ENCODE measurements at regions not wholly inside any gene's neighbourhood (a gene's known extent, or its start where the extent isn't known, plus 50 kb on each side); places are given as distances from the start of the nearest gene placed in this dataset.

DNA sequence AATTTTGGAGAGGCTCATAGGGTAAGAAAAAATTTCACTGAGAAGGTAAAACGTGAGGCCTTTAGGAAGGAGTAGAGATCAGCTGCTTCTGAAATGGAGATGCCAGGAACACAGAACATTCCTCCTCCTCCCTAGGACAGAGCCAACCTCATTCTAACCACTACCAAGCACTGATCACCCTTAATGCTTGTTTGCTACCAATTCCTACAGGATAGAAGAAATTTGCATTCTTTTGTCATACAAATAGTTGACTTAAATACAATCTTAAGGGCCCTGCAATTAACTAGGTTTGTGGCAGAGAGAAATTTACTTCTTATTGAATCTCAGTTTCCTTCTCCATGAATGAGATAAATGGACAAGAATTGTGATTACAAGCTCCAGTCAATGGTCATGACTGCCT lies 780.2 kb upstream of the WWC1 start:
- Histone ChIP-seq H3K4me3 (ENCODE audit: low read length) (no peak overlapping the region), H3K36me3 (ENCODE audit: control insufficient read depth, insufficient read depth, low read length) (no peaks in the 10 kb centered on the region), H3K9me3 (ENCODE audit: control insufficient read depth, low read depth, low read length) (no peaks in the 10 kb centered on the region), H3K27ac (ENCODE audit: low read length) (no peak overlapping the region), H3K27me3 (ENCODE audit: control insufficient read depth, insufficient read depth, low read length) (no peaks in the 10 kb centered on the region), H3K4me1 (ENCODE audit: control insufficient read depth, insufficient read depth, low read length) (no peaks in the 10 kb centered on the region)
- WGBS (ENCODE audit: insufficient coverage, low lambda C conversion rate) = 50% methylated on average over 1 of the region's 1 CpG
- DNase-seq = no peak

DNA sequence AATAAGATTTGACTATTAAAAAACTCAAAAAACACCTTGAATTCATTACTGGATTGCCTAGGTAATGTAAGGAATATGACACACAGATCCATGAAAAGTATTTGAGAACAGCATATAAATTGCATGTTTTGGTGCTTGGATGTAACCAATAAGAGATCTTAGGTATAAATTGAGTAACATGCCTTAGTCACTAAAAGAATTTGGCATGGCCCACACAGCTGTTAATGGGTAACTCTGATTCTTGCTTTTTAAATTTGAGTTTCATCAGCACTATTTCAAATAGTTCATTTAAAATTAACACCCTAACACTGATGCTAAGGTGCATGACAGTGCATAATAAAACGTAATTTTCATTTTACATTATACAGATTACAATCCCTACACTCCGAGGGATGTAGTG lies 779.3 kb upstream of the WWC1 start:
- DNase-seq = no peak
- Histone ChIP-seq H3K4me3 (ENCODE audit: low read length) (no peak overlapping the region), H3K9me3 (ENCODE audit: control insufficient read depth, low read depth, low read length) (no peaks in the 10 kb centered on the region), H3K27ac (ENCODE audit: low read length) (no peak overlapping the region), H3K36me3 (ENCODE audit: control insufficient read depth, insufficient read depth, low read length) (no peaks in the 10 kb centered on the region), H3K27me3 (ENCODE audit: control insufficient read depth, insufficient read depth, low read length) (no peaks in the 10 kb centered on the region), H3K4me1 (ENCODE audit: control insufficient read depth, insufficient read depth, low read length) (no peaks in the 10 kb centered on the region)
- WGBS (ENCODE audit: insufficient coverage, low lambda C conversion rate) = 67% methylated on average over 1 of the region's 2 CpGs

DNA sequence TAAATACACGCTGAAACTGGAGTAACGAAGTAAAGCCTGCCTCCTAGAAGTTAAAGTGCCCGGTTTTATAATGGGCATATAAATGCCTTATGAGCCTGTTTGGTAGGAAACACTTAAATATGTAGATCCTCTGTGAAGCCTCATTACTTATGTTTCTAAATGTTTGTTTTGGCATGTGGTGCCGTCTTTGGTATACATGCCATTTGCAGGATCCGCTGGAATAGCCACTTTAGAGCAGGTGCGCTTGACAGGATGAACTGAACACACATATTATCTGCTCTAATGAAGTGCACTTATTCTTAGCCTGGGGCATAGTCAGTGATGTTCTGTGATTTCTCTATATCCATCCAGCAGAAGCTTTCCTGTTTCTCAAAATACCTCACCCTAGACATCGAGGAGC lies 778.1 kb upstream of the WWC1 start:
- Histone ChIP-seq H3K4me1 (ENCODE audit: control insufficient read depth, insufficient read depth, low read length) (no peaks in the 10 kb centered on the region), H3K9me3 (ENCODE audit: control insufficient read depth, low read depth, low read length) (no peaks in the 10 kb centered on the region), H3K27me3 (ENCODE audit: control insufficient read depth, insufficient read depth, low read length) (no peaks in the 10 kb centered on the region), H3K27ac (ENCODE audit: low read length) (no peak overlapping the region), H3K36me3 (ENCODE audit: control insufficient read depth, insufficient read depth, low read length) (no peaks in the 10 kb centered on the region), H3K4me3 (ENCODE audit: low read length) (no peak overlapping the region)
- WGBS (ENCODE audit: insufficient coverage, low lambda C conversion rate) = 90% methylated on average over 4 of the region's 7 CpGs
- DNase-seq = no peak

GRCh38 chr5:167514461-167514860 lies 777.0 kb upstream of the WWC1 start:
- WGBS (ENCODE audit: insufficient coverage, low lambda C conversion rate) = no CpG with 5 or more reads among the region's 2 CpGs
- H3K36me3 ChIP-seq (ENCODE audit: control insufficient read depth, insufficient read depth, low read length) = no peaks in the 10 kb centered on the region
- H3K27ac ChIP-seq (ENCODE audit: low read length) = no peak overlapping the region
- no peak for DNase-seq
- no peak overlapping the region for H3K4me3 ChIP-seq (ENCODE audit: low read length)
- no peaks in the 10 kb centered on the region for H3K4me1 ChIP-seq (ENCODE audit: control insufficient read depth, insufficient read depth, low read length)
- H3K27me3 ChIP-seq (ENCODE audit: control insufficient read depth, insufficient read depth, low read length) = no peaks in the 10 kb centered on the region
- H3K9me3 ChIP-seq (ENCODE audit: control insufficient read depth, low read depth, low read length) = no peaks in the 10 kb centered on the region

DNA sequence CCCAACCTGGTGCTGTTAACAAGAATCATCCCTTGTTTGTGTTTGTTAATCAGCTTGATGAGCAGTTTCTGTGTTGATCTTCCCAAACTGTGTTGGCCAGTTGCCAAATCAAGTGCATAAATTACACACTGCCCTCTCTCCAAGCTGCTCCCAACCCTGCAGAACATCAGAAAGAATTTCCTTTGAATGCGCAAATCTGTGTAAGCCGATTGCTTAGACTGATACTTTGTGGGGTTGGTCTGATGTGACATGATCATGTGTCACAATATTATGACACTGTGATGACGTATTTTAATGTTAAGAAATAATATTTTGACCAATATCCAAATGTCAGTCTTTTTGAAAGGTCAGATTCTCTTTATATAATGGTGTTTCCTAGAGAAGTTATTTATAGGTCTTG lies 766.4 kb upstream of the WWC1 start:
- Histone ChIP-seq H3K4me3 (ENCODE audit: low read length) (no peak overlapping the region), H3K9me3 (ENCODE audit: control insufficient read depth, low read depth, low read length) (no peaks in the 10 kb centered on the region), H3K27ac (ENCODE audit: low read length) (no peak overlapping the region), H3K27me3 (ENCODE audit: control insufficient read depth, insufficient read depth, low read length) (no peaks in the 10 kb centered on the region), H3K4me1 (ENCODE audit: control insufficient read depth, insufficient read depth, low read length) (no peaks in the 10 kb centered on the region), H3K36me3 (ENCODE audit: control insufficient read depth, insufficient read depth, low read length) (no peaks in the 10 kb centered on the region)
- no CpG with 5 or more reads among the region's 3 CpGs for WGBS (ENCODE audit: insufficient coverage, low lambda C conversion rate)
- DNase-seq = no peak

DNA sequence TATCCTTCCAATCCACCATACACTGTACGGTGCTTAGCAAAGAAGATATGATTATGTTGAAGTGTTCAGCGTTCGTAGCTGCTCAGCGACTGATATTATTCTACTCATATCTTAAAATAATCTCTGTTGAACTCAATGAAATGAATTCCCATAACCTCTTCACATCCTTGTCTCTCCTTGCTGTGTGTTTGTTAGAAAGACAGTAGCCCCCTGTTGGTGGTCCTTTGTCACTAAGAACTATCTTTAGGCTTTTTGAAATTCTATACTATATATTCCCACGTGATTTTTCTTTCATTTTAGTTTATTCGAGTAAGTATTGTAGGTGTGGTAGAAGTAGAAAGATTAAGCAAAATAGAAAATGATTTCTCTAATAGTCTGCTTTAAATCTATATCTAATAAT lies 762.8 kb upstream of the WWC1 start:
- Histone ChIP-seq H3K27ac (ENCODE audit: low read length) (no peak overlapping the region), H3K4me1 (ENCODE audit: control insufficient read depth, insufficient read depth, low read length) (no peaks in the 10 kb centered on the region), H3K27me3 (ENCODE audit: control insufficient read depth, insufficient read depth, low read length) (peaks cover 4% of the 10 kb centered on the region), H3K9me3 (ENCODE audit: control insufficient read depth, low read depth, low read length) (no peaks in the 10 kb centered on the region), H3K4me3 (ENCODE audit: low read length) (no peak overlapping the region), H3K36me3 (ENCODE audit: control insufficient read depth, insufficient read depth, low read length) (no peaks in the 10 kb centered on the region)
- no peak for DNase-seq
- WGBS (ENCODE audit: insufficient coverage, low lambda C conversion rate) = 80% methylated on average over 1 of the region's 6 CpGs

DNA sequence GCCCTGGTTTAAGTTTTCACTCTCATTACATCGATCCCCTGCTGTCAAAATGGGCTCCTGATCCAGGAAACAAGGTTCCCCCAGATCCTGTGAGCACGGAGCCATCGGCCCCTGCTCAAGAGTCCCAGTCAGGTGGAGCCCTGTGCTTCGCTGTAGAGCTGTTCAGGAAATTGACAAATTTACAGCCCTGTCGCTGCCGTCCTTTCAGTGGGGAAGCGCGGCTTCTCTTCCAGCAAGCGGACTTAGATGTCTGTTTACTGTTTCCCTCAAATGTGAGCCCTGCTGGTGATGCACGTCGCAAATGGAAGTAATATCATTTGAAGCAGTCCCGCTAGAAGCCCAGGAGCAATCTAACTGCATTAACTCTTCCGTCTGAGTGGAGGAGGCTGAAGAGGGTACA lies 760.9 kb upstream of the WWC1 start:
- DNase-seq = no peak
- WGBS (ENCODE audit: insufficient coverage, low lambda C conversion rate) = no CpG with 5 or more reads among the region's 13 CpGs
- Histone ChIP-seq H3K27me3 (ENCODE audit: control insufficient read depth, insufficient read depth, low read length) (peaks cover 4% of the 10 kb centered on the region), H3K4me3 (ENCODE audit: low read length) (no peak overlapping the region), H3K4me1 (ENCODE audit: control insufficient read depth, insufficient read depth, low read length) (no peaks in the 10 kb centered on the region), H3K36me3 (ENCODE audit: control insufficient read depth, insufficient read depth, low read length) (no peaks in the 10 kb centered on the region), H3K27ac (ENCODE audit: low read length) (no peak overlapping the region), H3K9me3 (ENCODE audit: control insufficient read depth, low read depth, low read length) (no peaks in the 10 kb centered on the region)

- no peaks in the 10 kb centered on the region for H3K4me1 ChIP-seq (ENCODE audit: control insufficient read depth, insufficient read depth, low read length)
- H3K27me3 ChIP-seq (ENCODE audit: control insufficient read depth, insufficient read depth, low read length) = peaks cover 4% of the 10 kb centered on the region
- H3K9me3 ChIP-seq (ENCODE audit: control insufficient read depth, low read depth, low read length) = no peaks in the 10 kb centered on the region
- 90% methylated on average over 2 of the region's 11 CpGs for WGBS (ENCODE audit: insufficient coverage, low lambda C conversion rate)
- no peak overlapping the region for H3K27ac ChIP-seq (ENCODE audit: low read length)
- no peak overlapping the region for H3K4me3 ChIP-seq (ENCODE audit: low read length)
- H3K36me3 ChIP-seq (ENCODE audit: control insufficient read depth, insufficient read depth, low read length) = no peaks in the 10 kb centered on the region
- no peak for DNase-seq
Measured at GRCh38 chr5:167533814-167534795, 757.3 kb upstream of the WWC1 start.

DNA sequence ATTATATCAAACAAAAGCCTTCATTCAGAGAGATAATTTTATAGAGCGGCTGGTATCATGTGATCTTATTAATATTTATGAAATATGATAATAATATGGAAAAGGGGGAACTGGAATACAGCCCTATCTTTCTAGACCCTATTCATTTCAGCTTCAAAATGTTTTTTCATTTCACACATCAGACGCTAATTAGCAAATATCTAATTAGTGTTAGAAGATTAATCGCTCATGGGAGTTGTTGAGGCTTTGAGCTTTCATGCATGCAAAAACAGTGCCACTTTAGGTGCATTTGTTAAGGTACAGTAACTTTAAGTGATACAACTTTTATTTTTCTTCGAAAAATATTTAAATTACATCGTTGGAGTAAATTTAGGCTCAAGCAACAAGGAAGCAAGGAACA lies 751.7 kb upstream of the WWC1 start:
- DNase-seq = no peak
- H3K4me3 ChIP-seq (ENCODE audit: low read length) = no peak overlapping the region
- H3K27ac ChIP-seq (ENCODE audit: low read length) = no peak overlapping the region
- no peaks in the 10 kb centered on the region for H3K9me3 ChIP-seq (ENCODE audit: control insufficient read depth, low read depth, low read length)
- no peaks in the 10 kb centered on the region for H3K4me1 ChIP-seq (ENCODE audit: control insufficient read depth, insufficient read depth, low read length)
- no peaks in the 10 kb centered on the region for H3K27me3 ChIP-seq (ENCODE audit: control insufficient read depth, insufficient read depth, low read length)
- H3K36me3 ChIP-seq (ENCODE audit: control insufficient read depth, insufficient read depth, low read length) = no peaks in the 10 kb centered on the region
- WGBS (ENCODE audit: insufficient coverage, low lambda C conversion rate) = 91% methylated on average over 4 of the region's 5 CpGs

DNA sequence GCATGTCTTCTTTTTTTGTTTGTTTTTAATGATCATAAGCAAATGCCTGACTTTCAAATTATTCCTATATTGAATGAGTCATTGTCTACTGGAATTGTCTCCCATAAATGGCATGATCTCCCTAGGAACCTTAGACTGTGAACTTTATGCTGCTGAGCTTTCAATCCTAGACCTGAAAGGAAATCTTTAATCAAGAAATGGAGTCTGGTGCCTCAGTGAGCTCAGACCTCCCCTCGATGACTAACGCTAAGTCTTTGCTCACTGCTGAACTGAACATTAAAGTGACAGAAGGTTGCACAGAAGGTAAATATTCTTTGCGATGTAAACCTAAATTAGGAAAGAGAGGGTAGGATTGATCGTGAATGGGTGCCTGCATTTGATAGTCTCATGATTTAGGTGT lies 745.2 kb upstream of the WWC1 start:
- 91% methylated on average over 3 of the region's 4 CpGs for WGBS (ENCODE audit: insufficient coverage, low lambda C conversion rate)
- H3K27ac ChIP-seq (ENCODE audit: low read length) = no peak overlapping the region
- no peak for DNase-seq
- no peaks in the 10 kb centered on the region for H3K4me1 ChIP-seq (ENCODE audit: control insufficient read depth, insufficient read depth, low read length)
- no peaks in the 10 kb centered on the region for H3K27me3 ChIP-seq (ENCODE audit: control insufficient read depth, insufficient read depth, low read length)
- no peak overlapping the region for H3K4me3 ChIP-seq (ENCODE audit: low read length)
- no peaks in the 10 kb centered on the region for H3K36me3 ChIP-seq (ENCODE audit: control insufficient read depth, insufficient read depth, low read length)
- no peaks in the 10 kb centered on the region for H3K9me3 ChIP-seq (ENCODE audit: control insufficient read depth, low read depth, low read length)

DNA sequence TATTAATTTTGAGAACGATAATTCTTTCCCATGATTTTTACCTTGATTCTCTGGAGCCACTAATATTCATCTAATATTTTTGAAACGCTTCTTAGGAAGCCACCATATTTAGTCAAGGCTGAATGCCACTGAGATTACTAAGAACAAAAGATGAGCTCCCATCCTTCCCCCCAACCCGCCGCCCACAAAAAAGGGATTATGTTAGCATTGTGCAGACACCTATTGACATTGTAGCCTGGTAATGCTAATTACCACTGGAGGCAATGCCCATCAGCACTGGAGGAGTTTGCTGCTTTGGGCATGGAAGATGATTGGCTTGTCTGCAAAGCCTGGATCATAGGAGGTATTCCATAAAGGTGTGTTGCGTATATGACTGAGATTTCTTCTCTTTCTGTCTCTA lies 739.1 kb upstream of the WWC1 start:
- H3K4me3 ChIP-seq (ENCODE audit: low read length) = no peak overlapping the region
- H3K27me3 ChIP-seq (ENCODE audit: control insufficient read depth, insufficient read depth, low read length) = no peaks in the 10 kb centered on the region
- H3K4me1 ChIP-seq (ENCODE audit: control insufficient read depth, insufficient read depth, low read length) = no peaks in the 10 kb centered on the region
- no CpG with 5 or more reads among the region's 5 CpGs for WGBS (ENCODE audit: insufficient coverage, low lambda C conversion rate)
- H3K9me3 ChIP-seq (ENCODE audit: control insufficient read depth, low read depth, low read length) = no peaks in the 10 kb centered on the region
- DNase-seq = no peak
- H3K27ac ChIP-seq (ENCODE audit: low read length) = no peak overlapping the region
- H3K36me3 ChIP-seq (ENCODE audit: control insufficient read depth, insufficient read depth, low read length) = no peaks in the 10 kb centered on the region
